ENCODE measurements at regions not wholly inside any gene's neighbourhood (a gene's known extent, or its start where the extent isn't known, plus 50 kb on each side); places are given as distances from the start of the nearest gene placed in this dataset.
"Not testable (repeated sequence)": the region's sequence is repeated elsewhere in the genome, so short reads cannot be mapped to it uniquely, and the experiment has no call there.

DNA sequence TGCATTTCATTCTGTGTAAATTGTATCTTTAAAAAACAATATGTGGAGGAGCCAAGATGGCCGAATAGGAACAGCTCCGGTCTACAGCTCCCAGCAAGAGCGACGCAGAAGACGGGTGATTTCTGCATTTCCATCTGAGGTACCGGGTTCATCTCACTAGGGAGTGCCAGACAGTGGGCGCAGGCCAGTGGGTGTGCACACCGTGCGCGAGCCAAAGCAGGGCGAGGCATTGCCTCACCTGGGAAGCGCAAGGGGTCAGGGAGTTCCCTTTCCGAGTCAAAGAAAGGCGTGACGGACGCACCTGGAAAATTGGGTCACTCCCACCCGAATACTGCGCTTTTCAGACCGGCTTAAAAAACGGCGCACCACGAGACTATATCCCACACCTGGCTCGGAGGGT is 75.0 kb upstream of the RGS1 start:
- H3K27me3 ChIP-seq (replicated peaks in 1 of 4; ENCODE audit: control extremely low read depth in 1 of 4, control insufficient read depth in 3 of 4, insufficient read depth in 4 of 4, low read length in 3 of 4); ATAC-seq (ENCODE audit: low read depth); H3K4me3 Mint-ChIP-seq; H3K27ac Mint-ChIP-seq; H3K9ac ChIP-seq (ENCODE audit: low read length); POLR2A ChIA-PET; H3K79me2 ChIP-seq (ENCODE audit: control insufficient read depth, insufficient read depth, low read length); H3K36me3 ChIP-seq (replicated peaks in 1 of 2; ENCODE audit: control extremely low read depth in 1 of 2, control insufficient read depth in 1 of 2, extremely low read depth in 1 of 2, insufficient read depth in 2 of 2, low read length in 1 of 2); H3K27ac ChIP-seq (ENCODE audit: low read length in 2 of 2); H3K4me1 ChIP-seq (ENCODE audit: control insufficient read depth in 2 of 2, insufficient read depth in 2 of 2, low read length in 2 of 2); H3K4me3 ChIP-seq (ENCODE audit: control extremely low read depth in 1 of 5, extremely low read depth in 1 of 5, insufficient read depth in 1 of 5, low read depth in 2 of 5, low read length in 4 of 5); H3K4me2 ChIP-seq (replicated peaks; ENCODE audit: low read depth, low read length, poor library complexity, severe bottlenecking); H4K20me1 ChIP-seq (ENCODE audit: control insufficient read depth, insufficient read depth, low read length, poor library complexity, severe bottlenecking); H3K4me1 Mint-ChIP-seq; intact Hi-C loops (cut with micrococcal nuclease); CTCF ChIA-PET; DNase-seq; H2AFZ ChIP-seq (ENCODE audit: insufficient read depth, low read depth, low read length, poor library complexity, severe bottlenecking); H3K9me3 Mint-ChIP-seq (ENCODE audit: insufficient read depth): not testable (repeated sequence)
- peaks cover 0 to 10% (median 2%) of the 10 kb centered on the region in 3 donors for H3K9me3 ChIP-seq (ENCODE audit: control extremely low read depth in 1 of 3, control insufficient read depth in 2 of 3, insufficient read depth in 1 of 3, low read length in 2 of 3)
- peaks cover 12% of the 10 kb centered on the region for H3K27me3 Mint-ChIP-seq
- WGBS (ENCODE audit: insufficient coverage) = no CpG with 5 or more reads among the region's 23 CpGs

GRCh38 chr1:192506741-192507155 is 68.8 kb upstream of the RGS1 start:
- Mint-ChIP-seq H3K27ac (no peak overlapping the region), H3K4me1 (no peaks in the 10 kb centered on the region), H3K4me3 (no peak overlapping the region), H3K9me3 (ENCODE audit: insufficient read depth) (no peaks in the 10 kb centered on the region), H3K27me3 (peaks cover 10% of the 10 kb centered on the region)
- intact Hi-C loops (cut with micrococcal nuclease) = loop anchor here (1.0 to 2.0 kb wide), 2 partner anchors 74 to 103 kb away; no protein-coding TSS in a partner anchor
- ATAC-seq (ENCODE audit: low read depth) (peak; percentile 66), DNase-seq (peak; percentile 31)
- ChIA-PET CTCF (interaction anchor here (0.9 to 1.9 kb wide), 15 partner anchors 9 to 513 kb away, joined by 3 to 22 read pairs (median 5); no protein-coding TSS in a partner anchor), POLR2A (no interaction called here)
- no peaks in the 10 kb centered on the region for H3K36me3 ChIP-seq (replicated peaks in 1 of 2; ENCODE audit: control extremely low read depth in 1 of 2, control insufficient read depth in 1 of 2, extremely low read depth in 1 of 2, insufficient read depth in 2 of 2, low read length in 1 of 2)
- H3K4me2 ChIP-seq (replicated peaks; ENCODE audit: low read depth, low read length, poor library complexity, severe bottlenecking) = no peak overlapping the region
- no peaks in the 10 kb centered on the region for H3K79me2 ChIP-seq (ENCODE audit: control insufficient read depth, insufficient read depth, low read length)
- no peak overlapping the region for H3K9ac ChIP-seq (ENCODE audit: low read length)
- H2AFZ ChIP-seq (ENCODE audit: insufficient read depth, low read depth, low read length, poor library complexity, severe bottlenecking) = no peak overlapping the region
- H4K20me1 ChIP-seq (ENCODE audit: control insufficient read depth, insufficient read depth, low read length, poor library complexity, severe bottlenecking) = no peaks in the 10 kb centered on the region
- TF ChIP-seq EZH2 (IDR thresholded peaks at IDR 0.05; ENCODE audit: borderline replicate concordance, insufficient read depth, low read depth, low read length, poor library complexity, severe bottlenecking) (no peak), CTCF (IDR thresholded peaks at IDR 0.05) (no peak)
- H3K4me1 ChIP-seq (ENCODE audit: control insufficient read depth in 2 of 2, insufficient read depth in 2 of 2, low read length in 2 of 2) = no peaks in the 10 kb centered on the region
- WGBS (ENCODE audit: insufficient coverage) = no CpG with 5 or more reads among the region's 2 CpGs
- peaks cover 0 to 3% (median 0%) of the 10 kb centered on the region in 4 experiments for H3K27me3 ChIP-seq (replicated peaks in 1 of 4; ENCODE audit: control extremely low read depth in 1 of 4, control insufficient read depth in 3 of 4, insufficient read depth in 4 of 4, low read length in 3 of 4)
- H3K4me3 ChIP-seq (ENCODE audit: control extremely low read depth in 1 of 5, extremely low read depth in 1 of 5, insufficient read depth in 1 of 5, low read depth in 2 of 5, low read length in 4 of 5) = no peak overlapping the region
- no peaks in the 10 kb centered on the region for H3K9me3 ChIP-seq (ENCODE audit: control extremely low read depth in 1 of 3, control insufficient read depth in 2 of 3, insufficient read depth in 1 of 3, low read length in 2 of 3)
- H3K27ac ChIP-seq (ENCODE audit: low read length in 2 of 2) = no peak overlapping the region

All from B cell (primary cell).